M059J (cell line): ENCODE measurements at regions not wholly inside any gene's neighbourhood (a gene's known extent, or its start where the extent isn't known, plus 50 kb on each side); places are given as distances from the start of the nearest gene placed in this dataset.
A peak's percentile ranks its signal among the peaks of the same experiment; 100 is the strongest.
"Not testable (repeated sequence)": the region's sequence is repeated elsewhere in the genome, so short reads cannot be mapped to it uniquely, and the experiment has no call there.

Source experiments
- DNase-seq: peaks from one replicate; pipeline ENCODE4 v3.0.0-alpha.2; 2012; ENCODE audit warnings: low read depth

DNA sequence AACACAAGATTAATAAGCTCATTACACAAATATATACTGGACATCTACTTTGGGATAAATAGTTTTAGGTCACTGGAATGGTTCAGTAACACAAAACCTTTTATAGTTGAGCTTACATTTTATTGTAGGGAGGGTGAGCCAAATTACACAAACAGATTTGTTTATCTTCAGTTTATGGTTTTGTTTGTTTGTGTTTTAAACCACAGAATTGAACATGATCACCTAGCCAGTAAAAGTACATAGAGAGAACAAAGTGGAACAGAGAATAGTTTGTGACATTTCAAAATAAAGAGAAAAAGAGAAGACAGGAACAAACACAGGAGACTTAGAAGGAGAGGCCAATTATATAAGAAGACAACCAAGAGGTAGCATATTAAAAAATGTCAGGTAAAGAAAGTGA, 1930.2 kb upstream of the PCDH20 start:
- DNase-seq: peak; percentile 2

DNA sequence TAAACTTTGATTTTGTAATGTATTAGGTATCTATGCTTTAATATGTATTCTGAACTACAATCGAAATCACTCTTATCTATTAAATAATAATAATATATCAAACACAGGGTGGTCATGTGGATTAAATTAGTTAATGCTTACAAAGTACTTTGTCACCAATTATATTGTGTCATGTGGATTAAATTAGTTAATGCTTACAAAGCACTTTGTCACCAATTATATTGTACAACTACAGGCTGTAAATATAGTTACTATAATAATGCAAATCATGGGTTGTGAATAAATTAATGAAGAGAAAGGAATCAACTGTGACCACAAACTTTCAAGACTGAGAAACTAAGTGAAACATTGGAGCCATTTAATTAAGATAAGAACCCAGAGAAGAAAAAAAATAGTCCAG, 1929.1 kb upstream of the PCDH20 start:
- no peak for DNase-seq

DNA sequence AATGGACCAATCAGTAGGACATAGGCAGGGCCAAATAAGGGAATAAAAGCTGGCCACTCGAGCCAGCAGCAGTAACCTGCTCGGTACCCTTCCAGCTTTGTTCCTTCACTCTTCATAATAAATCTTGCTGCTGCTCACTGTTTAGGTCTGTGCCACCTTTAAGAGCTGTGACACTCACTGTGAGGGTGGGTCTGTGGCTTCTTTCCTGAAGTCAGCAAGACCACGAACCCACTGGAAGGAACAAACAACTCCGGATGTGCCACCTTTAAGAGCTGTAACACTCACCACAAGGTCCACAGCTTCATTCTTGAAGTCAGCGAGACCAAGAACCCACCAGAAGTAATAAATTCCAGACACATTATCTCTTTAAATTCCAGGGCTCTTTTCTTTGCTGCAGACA, 1922.3 kb upstream of the PCDH20 start:
- DNase-seq: no peak

DNA sequence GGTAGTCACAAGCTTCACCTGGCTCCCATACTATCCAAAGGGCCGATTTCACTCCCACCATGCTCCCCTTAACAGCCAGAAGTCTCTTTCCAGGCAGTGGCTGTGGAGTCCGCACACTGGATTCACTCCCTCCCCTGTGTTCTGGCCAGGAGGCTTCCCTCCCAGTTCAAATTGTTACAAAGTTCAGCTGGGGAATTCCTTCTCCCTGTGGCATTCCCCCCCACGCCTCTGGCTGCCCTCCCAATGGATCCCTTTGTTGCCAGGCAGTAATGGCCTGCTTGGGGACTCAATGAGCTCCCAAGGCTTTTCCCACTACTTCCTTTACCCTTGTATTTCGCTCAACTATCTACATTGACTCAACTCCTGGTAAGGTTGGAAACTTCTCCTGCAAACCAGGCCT, 1921.4 kb upstream of the PCDH20 start:
- no peak for DNase-seq

DNA sequence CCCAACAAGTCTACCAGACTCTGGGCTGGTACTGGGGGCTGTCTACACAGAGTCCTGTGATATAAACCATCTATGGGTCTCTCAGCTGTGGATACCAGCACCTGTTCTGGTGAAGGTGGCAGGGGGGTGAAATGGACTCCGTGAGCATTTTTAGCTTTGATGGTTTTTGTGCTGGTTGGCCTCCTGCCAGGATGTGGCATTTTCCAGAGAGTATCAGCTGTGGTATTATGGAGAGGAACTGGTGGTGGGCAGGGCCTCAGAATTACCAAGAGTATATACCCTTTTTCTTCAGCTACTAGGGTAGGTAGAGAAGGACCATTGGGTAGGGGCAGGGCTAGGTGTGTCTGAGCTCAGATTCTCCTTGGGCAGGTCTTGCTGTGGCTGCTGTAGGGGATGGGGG, 1920.9 kb upstream of the PCDH20 start:
- no peak for DNase-seq

DNA sequence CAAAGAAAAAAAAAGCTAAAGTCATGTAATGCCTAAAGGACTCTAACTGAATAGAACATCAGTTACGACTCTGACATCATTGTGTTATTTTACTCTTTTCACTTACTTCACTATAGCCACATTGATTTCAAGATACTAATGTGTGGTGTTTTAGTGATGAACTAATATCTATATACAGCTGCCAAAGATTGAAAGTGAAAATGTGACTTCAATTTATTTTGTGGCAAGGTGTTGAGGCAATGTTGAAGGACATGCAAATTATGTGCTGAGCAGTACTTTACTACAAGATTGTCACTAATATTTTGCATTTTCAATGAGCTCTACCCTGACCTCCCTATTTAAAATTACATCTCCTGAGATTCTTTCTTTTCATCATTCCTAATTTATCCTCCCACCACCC, 1911.9 kb upstream of the PCDH20 start:
- no peak for DNase-seq

DNA sequence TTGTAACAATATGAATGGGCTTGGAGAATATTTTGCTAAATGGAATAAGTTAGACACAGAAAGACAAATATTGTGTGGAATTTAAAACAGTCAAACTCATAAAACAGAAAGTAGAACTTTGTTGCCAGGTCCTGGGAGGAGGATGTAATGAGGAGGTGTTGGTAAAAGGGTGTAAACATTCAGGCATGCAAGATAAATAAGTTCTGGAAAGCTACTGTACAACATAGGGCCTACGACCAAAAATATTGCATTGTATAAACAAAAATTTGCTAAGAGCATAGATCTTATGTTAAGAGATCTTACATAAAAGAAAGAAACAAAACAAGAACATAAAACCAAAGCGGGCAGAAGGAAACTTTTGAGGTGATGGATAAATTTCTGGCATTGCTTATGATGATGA, 1907.8 kb upstream of the PCDH20 start:
- DNase-seq: no peak

DNA sequence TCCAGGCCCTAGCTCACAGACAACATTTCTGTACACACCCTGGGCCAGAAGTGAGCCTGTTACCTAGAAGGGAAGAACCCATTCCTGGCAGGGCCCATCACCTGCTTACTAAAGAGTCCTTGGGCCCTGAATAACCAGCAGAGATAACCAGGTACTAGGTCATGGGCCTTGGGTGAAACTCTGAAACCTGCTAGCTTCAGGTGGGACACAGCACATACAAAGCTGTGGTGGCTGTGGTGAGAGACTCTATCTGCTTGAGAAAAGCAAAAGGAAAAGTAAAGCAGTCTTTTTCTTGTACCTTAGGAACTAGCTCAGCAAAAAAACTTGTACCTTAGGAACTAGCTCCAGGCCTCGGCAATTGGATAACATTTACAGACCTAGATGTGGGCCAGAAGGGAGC, 1895.9 kb upstream of the PCDH20 start:
- DNase-seq: no peak

DNA sequence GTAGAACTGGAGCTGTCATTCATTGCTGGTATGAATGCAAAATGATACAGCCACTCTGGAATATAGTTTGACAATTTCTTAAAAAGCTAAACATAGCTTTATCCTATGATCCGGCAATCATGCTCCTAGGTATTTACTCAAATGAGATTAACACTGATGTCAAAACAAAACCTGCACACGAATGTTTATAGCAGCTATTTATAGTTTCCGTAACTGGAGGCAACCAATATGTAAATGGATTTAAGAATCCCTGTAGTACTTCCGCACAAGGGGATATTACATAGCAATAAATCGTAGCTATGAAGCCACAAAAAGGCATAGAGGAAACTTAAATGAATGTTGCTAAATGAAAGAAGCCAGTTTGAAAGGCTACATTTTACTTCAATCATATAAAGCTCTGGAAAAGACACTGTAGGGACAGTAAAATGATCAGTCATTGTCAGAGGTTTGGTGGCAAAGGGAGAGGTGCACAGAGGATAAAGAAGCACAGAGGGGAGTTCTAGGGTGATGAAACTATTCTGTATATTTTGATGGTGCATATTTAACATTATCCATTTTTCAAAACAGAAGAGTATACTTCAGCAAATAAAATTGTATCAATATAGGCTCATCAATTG, 1893.0 kb upstream of the PCDH20 start:
- DNase-seq: no peak

DNA sequence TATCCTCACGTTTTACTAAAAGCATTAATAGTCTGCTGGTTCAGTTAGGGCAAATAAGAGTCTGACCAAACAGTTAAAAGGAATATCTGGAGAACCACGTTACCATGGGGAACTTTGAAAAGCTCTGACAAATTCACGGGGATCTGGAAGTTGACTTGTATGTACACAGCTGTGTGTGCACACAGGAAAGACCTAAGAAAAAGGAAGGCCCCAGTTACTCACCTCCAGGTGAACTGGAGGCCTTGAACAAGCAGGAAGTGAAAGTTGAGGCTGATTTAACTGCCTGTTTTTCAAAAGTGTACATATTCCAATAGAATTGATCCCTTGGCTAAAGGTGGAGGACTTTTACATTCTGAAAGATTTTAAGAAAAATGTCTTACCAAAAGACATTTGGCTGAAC, 1891.6 kb upstream of the PCDH20 start:
- DNase-seq: peak; percentile 2

DNA sequence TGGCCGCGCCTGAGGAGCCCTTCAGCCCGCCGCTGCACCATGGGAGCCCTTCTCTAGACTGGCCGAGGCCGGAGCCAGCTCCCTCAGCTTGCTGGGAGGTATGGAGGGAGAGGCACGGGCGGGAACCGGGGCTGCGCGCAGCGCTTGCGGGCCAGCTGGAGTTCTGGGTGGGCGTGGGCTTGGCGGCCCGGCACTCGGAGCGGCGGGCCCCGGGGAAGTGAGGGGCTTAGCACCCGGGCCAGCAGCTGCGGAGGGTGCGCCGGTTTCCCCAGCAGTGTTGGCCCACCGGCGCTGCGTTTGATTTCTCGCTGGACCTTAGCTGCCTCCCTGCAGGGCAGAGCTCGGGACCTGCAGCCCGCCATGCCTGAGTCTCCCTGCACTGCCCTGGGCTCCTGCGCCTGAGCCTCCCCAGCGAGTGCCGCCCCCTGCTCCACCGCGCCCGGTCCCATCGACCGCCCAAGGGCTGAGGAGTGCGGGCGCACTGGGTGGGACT, 1890.0 kb upstream of the PCDH20 start:
- no peak for DNase-seq

DNA sequence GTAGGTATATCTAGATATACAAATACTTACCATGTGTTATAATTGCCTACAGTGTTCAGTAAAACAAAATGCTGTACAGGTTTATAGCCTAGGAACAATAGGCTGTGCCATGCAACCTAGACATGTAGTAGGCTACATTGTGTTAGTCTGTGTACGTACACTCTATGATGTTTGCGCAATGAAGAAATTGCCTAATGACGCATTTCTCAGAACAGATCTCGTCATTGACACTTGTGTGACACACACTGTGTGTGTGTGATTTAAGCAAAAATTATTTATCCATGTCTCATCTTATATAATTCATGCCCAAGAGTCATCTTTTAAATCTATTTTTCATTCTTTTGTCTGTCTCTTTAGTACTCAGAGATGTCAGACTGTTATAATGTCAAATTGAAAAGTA, 1888.8 kb upstream of the PCDH20 start:
- no peak for DNase-seq

DNA sequence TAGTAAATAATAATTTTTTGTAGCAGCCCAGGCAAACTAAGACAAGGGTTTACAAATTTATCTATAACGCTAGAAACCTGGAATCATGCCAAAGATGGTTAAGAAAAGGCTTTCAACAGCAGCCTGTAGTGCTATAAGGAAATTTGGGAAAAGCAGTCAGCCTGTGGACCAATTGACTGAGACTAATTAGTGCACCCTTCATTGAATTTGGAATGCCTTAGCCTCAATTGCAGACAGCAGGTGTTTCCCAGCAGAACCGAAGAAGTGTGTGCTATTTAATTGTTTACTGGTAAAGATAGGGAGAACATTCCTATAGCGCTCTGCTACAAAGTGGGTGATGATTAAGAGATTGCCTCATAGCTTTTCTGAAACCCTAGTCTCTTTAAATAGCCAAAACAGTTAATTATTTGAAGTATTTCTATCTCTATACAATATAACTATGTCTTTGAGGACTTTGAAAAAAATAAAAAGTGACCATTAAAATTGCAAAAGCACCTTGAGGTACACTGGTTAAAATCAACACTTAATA, 1884.3 kb upstream of the PCDH20 start:
- DNase-seq: no peak

DNA sequence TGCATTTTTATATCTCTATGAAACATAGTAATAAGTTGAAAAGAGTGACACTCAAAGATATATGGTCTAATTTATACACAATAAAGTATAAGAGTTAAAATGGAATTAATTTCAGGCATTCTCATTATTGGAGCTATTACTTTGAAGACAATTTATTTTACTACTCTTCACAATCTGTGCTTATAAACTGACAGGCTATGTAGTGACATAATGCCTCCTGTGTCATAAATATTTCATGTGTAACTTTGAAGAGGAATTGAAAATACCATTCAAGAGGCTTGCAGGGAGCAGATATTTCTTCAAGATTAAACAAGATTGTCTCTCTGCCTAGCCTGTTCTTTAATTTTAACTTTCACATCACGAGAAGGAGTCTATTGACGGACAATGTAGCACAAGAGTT, 1881.5 kb upstream of the PCDH20 start:
- DNase-seq: no peak

DNA sequence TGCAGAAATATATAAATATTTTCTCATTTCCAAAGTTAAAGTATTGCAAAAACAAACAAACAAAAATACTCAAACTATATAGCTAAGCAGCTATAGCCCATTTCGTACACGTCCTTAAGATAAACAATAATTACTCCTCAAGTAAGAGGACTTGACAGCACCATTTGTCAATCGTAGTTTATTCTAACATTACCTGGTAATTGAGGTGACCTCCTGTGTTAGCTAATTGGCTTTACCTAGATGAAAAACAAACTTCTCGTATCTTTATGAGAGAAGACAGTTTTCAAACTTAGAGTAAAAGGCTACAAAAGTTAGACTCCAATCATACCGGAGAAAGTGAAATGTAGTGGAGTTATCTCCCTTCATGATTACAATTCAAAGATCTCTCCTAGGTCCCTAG, 1876.1 kb upstream of the PCDH20 start:
- no peak for DNase-seq

DNA sequence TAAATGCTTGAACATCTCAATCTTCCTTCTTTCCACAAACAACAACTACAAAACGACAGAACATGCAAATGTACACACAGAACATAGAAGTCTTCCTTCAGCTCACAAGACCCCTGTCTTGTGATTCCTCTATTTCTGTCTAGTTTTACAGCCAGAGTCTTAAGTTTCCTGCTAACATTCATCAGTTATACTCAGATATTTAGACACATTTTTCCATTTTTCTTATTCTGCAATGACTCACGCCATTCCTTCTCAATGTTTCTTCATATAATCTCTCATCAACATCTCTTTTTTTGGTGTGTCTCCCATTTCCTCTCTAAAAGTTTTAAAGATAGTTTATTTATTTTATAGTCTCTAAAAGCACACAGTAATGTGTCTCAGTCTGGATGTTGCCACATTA, 1872.9 kb upstream of the PCDH20 start:
- peak; percentile 32 for DNase-seq

DNA sequence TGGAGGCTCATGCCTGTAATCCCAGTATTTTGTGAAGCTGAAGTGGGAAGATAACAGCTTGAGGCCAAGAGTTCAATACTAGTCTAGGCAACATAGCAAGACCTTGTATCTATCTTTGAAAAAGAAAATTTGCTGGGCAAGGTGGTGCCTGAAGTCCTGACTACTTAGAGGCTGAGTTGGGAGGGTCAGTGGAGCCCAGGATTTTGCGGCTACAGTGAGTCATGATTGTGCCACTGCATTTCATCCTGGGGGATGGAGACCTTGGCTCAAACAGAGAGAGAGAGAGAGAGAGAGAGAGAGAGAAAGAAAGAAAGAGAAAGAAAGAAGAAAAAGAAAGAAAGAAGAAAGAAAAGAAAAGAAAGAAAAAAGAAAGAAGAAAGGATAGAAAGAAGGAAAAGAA, 1872.3 kb upstream of the PCDH20 start:
- DNase-seq: peak; percentile 56

DNA sequence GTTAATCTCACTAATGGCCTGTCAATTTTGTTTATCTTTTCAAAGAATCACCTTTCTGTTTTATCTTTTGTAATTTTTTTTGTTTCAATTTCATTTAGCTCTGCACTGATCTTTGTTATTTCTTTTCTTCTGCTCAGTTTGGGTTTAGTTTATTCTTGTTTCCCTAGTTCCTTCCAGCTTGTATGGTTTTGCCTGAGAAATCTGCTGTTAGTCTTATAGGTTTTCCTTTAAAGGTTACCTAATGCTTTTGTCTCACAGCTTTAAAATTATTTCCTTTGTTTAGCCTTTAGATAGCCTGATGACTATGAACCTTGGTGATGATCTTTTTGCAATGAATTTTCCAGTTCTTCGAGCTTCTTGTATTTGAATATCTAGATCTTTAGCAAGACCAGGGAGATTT, 1869.8 kb upstream of the PCDH20 start:
- no peak for DNase-seq

DNA sequence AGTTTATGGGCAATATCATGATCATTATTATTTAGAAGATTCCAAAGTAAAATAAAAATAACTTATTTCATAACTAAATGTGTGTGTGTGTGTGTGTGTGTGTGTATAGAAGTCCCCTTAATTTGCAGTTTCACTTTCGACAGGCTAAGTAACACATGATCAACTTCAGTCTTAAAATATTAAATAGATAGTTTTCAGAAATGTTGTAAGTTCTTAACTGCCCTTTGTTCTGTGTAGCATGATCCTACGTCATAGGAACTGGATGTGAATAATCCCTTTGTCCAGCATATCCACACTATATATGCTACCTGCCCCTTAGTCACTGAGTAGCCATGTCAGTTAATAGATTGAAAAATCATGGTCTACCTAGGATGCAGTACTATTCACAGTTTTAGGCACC, 1863.5 kb upstream of the PCDH20 start:
- no peak for DNase-seq

DNA sequence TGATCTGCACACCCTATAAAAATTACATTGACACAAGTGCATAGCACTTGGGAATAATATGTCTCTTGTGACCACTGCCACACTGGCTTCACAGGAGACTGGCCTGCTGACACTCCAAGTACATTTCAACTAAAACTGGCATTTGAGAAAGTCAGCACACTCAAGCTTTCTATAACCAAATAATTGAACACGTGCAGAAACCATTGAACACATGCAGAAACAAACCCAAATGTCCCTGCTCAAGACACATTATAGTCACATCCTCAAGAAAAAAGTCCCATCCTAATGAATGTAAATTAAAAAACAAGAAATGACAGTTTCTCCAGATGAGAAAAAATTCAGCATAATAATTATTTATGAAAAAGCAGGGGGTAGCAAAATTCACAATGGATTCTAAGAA, 1859.1 kb upstream of the PCDH20 start:
- no peak for DNase-seq

DNA sequence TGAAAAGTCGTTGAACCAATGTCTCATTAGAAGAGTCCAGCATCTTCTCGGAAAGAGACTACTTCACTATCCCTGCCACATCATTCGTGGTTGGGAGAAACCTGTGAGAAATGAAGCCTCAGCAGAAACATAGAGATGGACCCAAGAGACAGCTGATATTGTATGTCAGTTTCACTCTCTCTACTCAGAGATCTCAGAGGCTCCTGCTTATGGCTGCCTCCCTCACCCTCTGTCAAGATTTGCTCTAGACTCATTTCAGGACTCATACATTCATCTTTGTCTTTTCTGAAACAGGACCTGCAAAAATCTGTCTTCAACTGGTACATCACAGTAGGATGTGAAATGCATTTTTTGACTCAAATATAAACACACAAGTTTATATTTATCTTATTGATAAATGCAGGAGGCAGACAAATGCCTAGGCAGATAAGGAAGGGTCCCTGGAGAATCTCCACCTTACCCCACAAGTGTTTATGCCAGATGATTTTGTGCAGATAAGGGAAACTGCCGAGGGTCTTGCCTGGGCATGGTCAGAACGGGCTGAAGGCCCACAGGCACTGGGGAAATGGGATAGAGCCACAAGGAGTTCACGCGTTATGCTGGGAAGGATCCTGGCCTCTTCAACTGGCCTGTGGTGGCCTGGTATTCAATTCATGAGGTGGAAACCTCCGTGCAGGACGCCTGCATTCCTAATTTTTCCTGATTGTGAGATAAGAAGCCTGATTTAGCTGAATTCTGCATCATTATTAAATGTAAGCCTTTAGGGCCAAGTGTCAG, 1834.0 kb upstream of the PCDH20 start:
- no peak for DNase-seq

DNA sequence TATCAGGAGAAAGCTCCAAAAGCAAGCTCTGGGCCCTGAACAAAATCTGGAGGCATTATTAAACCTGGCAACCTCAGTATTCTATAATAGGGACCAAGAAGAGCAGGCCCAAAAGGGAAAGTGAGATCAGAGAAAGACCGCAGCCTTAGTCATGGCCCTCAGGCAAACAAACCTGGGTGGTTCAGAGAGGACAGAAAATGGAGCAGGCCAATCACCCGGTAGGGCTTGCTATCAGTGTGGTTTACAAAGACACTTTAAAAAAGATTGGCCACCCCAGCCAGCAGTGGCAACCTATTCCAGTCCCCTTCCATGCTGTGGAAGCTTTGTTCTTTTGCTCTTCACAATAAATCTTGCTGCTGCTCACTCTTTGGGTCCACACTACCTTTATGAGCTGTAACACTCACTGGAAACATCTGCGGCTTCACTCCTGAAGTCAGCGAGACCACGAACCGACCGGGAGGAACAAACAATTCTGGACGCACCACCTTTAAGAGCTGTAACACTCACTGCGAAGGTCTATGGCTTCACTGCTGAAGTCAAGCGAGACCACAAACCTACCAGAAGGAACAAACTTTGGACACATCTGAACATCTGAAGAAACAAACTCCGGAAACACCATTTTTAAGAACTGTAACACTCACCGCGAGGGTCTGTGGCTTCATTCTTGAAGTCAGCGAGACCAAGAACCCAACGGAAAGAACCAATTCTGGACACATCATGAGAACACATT, 1821.2 kb upstream of the PCDH20 start:
- DNase-seq: peak; percentile 36

DNA sequence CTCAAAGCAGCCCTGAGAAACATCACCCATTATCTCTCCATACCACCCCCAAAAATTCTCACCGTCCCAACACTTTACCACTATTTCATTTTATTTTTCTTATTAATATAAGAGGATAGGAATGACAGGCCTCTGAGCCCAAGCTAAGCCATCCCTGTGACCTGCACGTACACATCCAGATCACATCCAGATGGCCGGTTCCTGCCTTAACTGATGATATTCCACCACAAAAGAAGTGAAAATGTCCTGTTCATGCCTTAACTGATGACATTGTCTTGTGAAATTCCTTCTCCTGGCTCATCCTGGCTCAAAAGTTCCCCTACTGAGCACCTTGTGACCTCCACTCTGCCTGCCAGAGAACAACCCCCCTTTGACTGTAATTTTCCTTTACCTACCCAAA, 1802.9 kb upstream of the PCDH20 start:
- DNase-seq: not testable (repeated sequence)
